Stimulated activated naive CD8-positive, alpha-beta T cell treated with anti-CD3 and anti-CD28 coated beads, Interleukin-15, amount 100 ng/mL, for 72 hours (primary cell): ENCODE measurements at regions not wholly inside any gene's neighbourhood (a gene's known extent, or its start where the extent isn't known, plus 50 kb on each side); places are given as distances from the start of the nearest gene placed in this dataset.

Source experiments
- ATAC-seq: fragments of 150-1000 bp; cut with Tn5 transposase; 2 replicates; pipeline ENCODE4 v1.10.0; 2021; ENCODE audit warnings: mild to moderate bottlenecking, moderate library complexity
- DNase-seq, 2 donors: peaks; one replicate each; pipeline ENCODE4 v3.0.0; 2021 to 2022
- H3K27ac Mint-ChIP-seq, 2 donors: one replicate each; pipeline ENCODE4 v1.8.0; 2022; ENCODE audit warnings: mild to moderate bottlenecking in 2 of 2, mixed read lengths in 2 of 2, moderate library complexity in 2 of 2
- H3K27me3 Mint-ChIP-seq: one replicate; pipeline ENCODE4 v1.8.0; 2022; ENCODE audit warnings: mixed read lengths
- H3K4me1 Mint-ChIP-seq: one replicate; pipeline ENCODE4 v1.8.0; 2022; ENCODE audit warnings: mild to moderate bottlenecking, mixed read lengths
- H3K4me3 Mint-ChIP-seq, 2 donors: one replicate each; pipeline ENCODE4 v1.8.0; 2022; ENCODE audit warnings: mild to moderate bottlenecking in 2 of 2, mixed read lengths in 2 of 2, moderate library complexity in 1 of 2
- H3K9me3 Mint-ChIP-seq, 2 donors: one replicate each; pipeline ENCODE4 v1.8.0; 2022; ENCODE audit warnings: mixed read lengths in 2 of 2

GRCh38 chr12:65643595-65644386 is 180.5 kb upstream of the HMGA2 start:
- H3K4me1 Mint-ChIP-seq: no peaks in the 10 kb centered on the region
- no peak for DNase-seq
- H3K27ac Mint-ChIP-seq: no peak overlapping the region

GRCh38 chr12:65646127-65646643 is 178.1 kb upstream of the HMGA2 start:
- DNase-seq (no peak), ATAC-seq (no peak)
- no peak overlapping the region for H3K27ac Mint-ChIP-seq
- peaks cover 0 to 8% of the 10 kb centered on the region in 2 donors for H3K9me3 Mint-ChIP-seq
- peaks cover 4% of the 10 kb centered on the region for H3K4me1 Mint-ChIP-seq
- no peak overlapping the region for H3K4me3 Mint-ChIP-seq
- H3K27me3 Mint-ChIP-seq: peaks cover 55% of the 10 kb centered on the region

More at GRCh38 chr12:65643595-65644386, 180.5 kb upstream of the HMGA2 start:
- H3K9me3 Mint-ChIP-seq: peaks cover 0 to 5% of the 10 kb centered on the region in 2 donors
- ATAC-seq: no peak
- H3K27me3 Mint-ChIP-seq: peaks cover 52% of the 10 kb centered on the region
- no peak overlapping the region for H3K4me3 Mint-ChIP-seq

- peaks cover 6% of the 10 kb centered on the region for H3K4me1 Mint-ChIP-seq
- H3K27me3 Mint-ChIP-seq: peaks cover 50% of the 10 kb centered on the region
- H3K9me3 Mint-ChIP-seq: peaks cover 0 to 11% of the 10 kb centered on the region in 2 donors
- ATAC-seq (no peak), DNase-seq (no peak)
- H3K4me3 Mint-ChIP-seq: no peak overlapping the region
- H3K27ac Mint-ChIP-seq: no peak overlapping the region
Observed at GRCh38 chr12:65647074-65647473, 177.2 kb upstream of the HMGA2 start.

- Mint-ChIP-seq H3K9me3 (peaks cover 0 to 17% of the 10 kb centered on the region in 2 donors), H3K27me3 (peaks cover 50% of the 10 kb centered on the region), H3K4me3 (no peak overlapping the region), H3K27ac (no peak overlapping the region), H3K4me1 (peaks cover 6% of the 10 kb centered on the region)
- no peak for ATAC-seq
- no peak for DNase-seq
Observed at GRCh38 chr12:65648461-65648860, 175.8 kb upstream of the HMGA2 start.

- Mint-ChIP-seq H3K4me3 (no peak overlapping the region), H3K27ac (no peak overlapping the region), H3K9me3 (peaks cover 0 to 18% of the 10 kb centered on the region in 2 donors), H3K27me3 (peaks cover 50% of the 10 kb centered on the region), H3K4me1 (peaks cover 6% of the 10 kb centered on the region)
- no peak for ATAC-seq
- no peak for DNase-seq
Observed at GRCh38 chr12:65649126-65649525, 175.2 kb upstream of the HMGA2 start.

GRCh38 chr12:65651060-65651459 is 173.2 kb upstream of the HMGA2 start:
- peak; percentile 48 for ATAC-seq
- Mint-ChIP-seq H3K9me3 (peaks cover 0 to 18% of the 10 kb centered on the region in 2 donors), H3K4me3 (no peak overlapping the region), H3K27ac (no peak overlapping the region), H3K27me3 (peaks cover 57% of the 10 kb centered on the region), H3K4me1 (peaks cover 9% of the 10 kb centered on the region)
- no peak for DNase-seq

- ATAC-seq (no peak), DNase-seq (no peak)
- peaks cover 0 to 18% of the 10 kb centered on the region in 2 donors for H3K9me3 Mint-ChIP-seq
- no peak overlapping the region for H3K27ac Mint-ChIP-seq
- H3K4me3 Mint-ChIP-seq: no peak overlapping the region
- peaks cover 53% of the 10 kb centered on the region for H3K27me3 Mint-ChIP-seq
- peaks cover 32% of the 10 kb centered on the region for H3K4me1 Mint-ChIP-seq
Observed at GRCh38 chr12:65653321-65653720, 171.0 kb upstream of the HMGA2 start.

- DNase-seq (no peak), ATAC-seq (no peak)
- Mint-ChIP-seq H3K27ac (no peak overlapping the region), H3K9me3 (peaks cover 0 to 18% of the 10 kb centered on the region in 2 donors), H3K4me3 (no peak overlapping the region), H3K4me1 (peaks cover 34% of the 10 kb centered on the region), H3K27me3 (peaks cover 60% of the 10 kb centered on the region)
Observed at GRCh38 chr12:65653946-65654629, 170.2 kb upstream of the HMGA2 start.

- peaks cover 34% of the 10 kb centered on the region for H3K4me1 Mint-ChIP-seq
- H3K27me3 Mint-ChIP-seq: peaks cover 60% of the 10 kb centered on the region
- H3K4me3 Mint-ChIP-seq: no peak overlapping the region
- H3K27ac Mint-ChIP-seq: no peak overlapping the region
- H3K9me3 Mint-ChIP-seq: peaks cover 0 to 25% of the 10 kb centered on the region in 2 donors
- ATAC-seq (no peak), DNase-seq (no peak)
Observed at GRCh38 chr12:65655074-65655493, 169.2 kb upstream of the HMGA2 start.

- peaks cover 0 to 21% of the 10 kb centered on the region in 2 donors for H3K9me3 Mint-ChIP-seq
- H3K4me3 Mint-ChIP-seq: peak overlapping the region; percentile 32 to 53
- H3K27ac Mint-ChIP-seq: peak overlapping the region; percentile 81 to 87
- no peak for DNase-seq
- H3K27me3 Mint-ChIP-seq: peaks cover 67% of the 10 kb centered on the region
- no peak for ATAC-seq
- peaks cover 29% of the 10 kb centered on the region for H3K4me1 Mint-ChIP-seq
Observed at GRCh38 chr12:65656156-65656882, 168.0 kb upstream of the HMGA2 start.

GRCh38 chr12:65656891-65657351 is 167.4 kb upstream of the HMGA2 start:
- Mint-ChIP-seq H3K4me3 (peak overlapping the region in 1 of 2 donors; percentile 53), H3K9me3 (peaks cover 0 to 16% of the 10 kb centered on the region in 2 donors), H3K27me3 (peaks cover 65% of the 10 kb centered on the region), H3K27ac (no peak overlapping the region), H3K4me1 (peaks cover 28% of the 10 kb centered on the region)
- ATAC-seq (peak; percentile 97), DNase-seq (peak; percentile 34 to 46)

- peaks cover 28% of the 10 kb centered on the region for H3K4me1 Mint-ChIP-seq
- ATAC-seq (no peak), DNase-seq (no peak)
- H3K4me3 Mint-ChIP-seq: no peak overlapping the region
- peaks cover 58% of the 10 kb centered on the region for H3K27me3 Mint-ChIP-seq
- H3K27ac Mint-ChIP-seq: peak overlapping the region in 1 of 2 donors; percentile 66
- H3K9me3 Mint-ChIP-seq: peaks cover 0 to 12% of the 10 kb centered on the region in 2 donors
Observed at GRCh38 chr12:65657635-65658034, 166.6 kb upstream of the HMGA2 start.

- ATAC-seq: no peak
- peaks cover 0 to 9% of the 10 kb centered on the region in 2 donors for H3K9me3 Mint-ChIP-seq
- DNase-seq: no peak
- H3K4me1 Mint-ChIP-seq: peaks cover 28% of the 10 kb centered on the region
- no peak overlapping the region for H3K4me3 Mint-ChIP-seq
- peaks cover 52% of the 10 kb centered on the region for H3K27me3 Mint-ChIP-seq
- no peak overlapping the region for H3K27ac Mint-ChIP-seq
Observed at GRCh38 chr12:65658360-65658759, 165.9 kb upstream of the HMGA2 start.

- ATAC-seq: no peak
- H3K27me3 Mint-ChIP-seq: peaks cover 47% of the 10 kb centered on the region
- no peak overlapping the region for H3K4me3 Mint-ChIP-seq
- peaks cover 28% of the 10 kb centered on the region for H3K4me1 Mint-ChIP-seq
- no peak for DNase-seq
- no peak overlapping the region for H3K27ac Mint-ChIP-seq
- peaks cover 2 to 17% of the 10 kb centered on the region in 2 donors for H3K9me3 Mint-ChIP-seq
Observed at GRCh38 chr12:65659681-65660080, 164.6 kb upstream of the HMGA2 start.

GRCh38 chr12:65660096-65660495 is 164.2 kb upstream of the HMGA2 start:
- H3K4me1 Mint-ChIP-seq: peaks cover 28% of the 10 kb centered on the region
- DNase-seq (no peak), ATAC-seq (no peak)
- H3K9me3 Mint-ChIP-seq: peaks cover 6 to 21% of the 10 kb centered on the region in 2 donors
- peaks cover 43% of the 10 kb centered on the region for H3K27me3 Mint-ChIP-seq
- no peak overlapping the region for H3K4me3 Mint-ChIP-seq
- no peak overlapping the region for H3K27ac Mint-ChIP-seq
